ENCODE measurements at regions not wholly inside any gene's neighbourhood (a gene's known extent, or its start where the extent isn't known, plus 50 kb on each side); places are given as distances from the start of the nearest gene placed in this dataset.
A peak's percentile ranks its signal among the peaks of the same experiment; 100 is the strongest.
"Not testable (repeated sequence)": the region's sequence is repeated elsewhere in the genome, so short reads cannot be mapped to it uniquely, and the experiment has no call there.

- no peaks in the 10 kb centered on the region for H3K9me3 ChIP-seq (ENCODE audit: control insufficient read depth in 2 of 2, low read length in 2 of 2)
- peaks cover 3% of the 10 kb centered on the region in 2 donors for H3K4me1 ChIP-seq (ENCODE audit: control insufficient read depth in 2 of 2, insufficient read depth in 2 of 2, low read length in 2 of 2)
- H3K27me3 ChIP-seq (ENCODE audit: control insufficient read depth in 2 of 2, insufficient read depth in 2 of 2, low read length in 2 of 2), result no peaks in the 10 kb centered on the region
- H3K27ac ChIP-seq (ENCODE audit: low read depth in 2 of 2, low read length in 2 of 2), result no peak overlapping the region
- H3K9ac ChIP-seq (ENCODE audit: low read depth in 1 of 2, low read length in 2 of 2), result no peak overlapping the region
- no peaks in the 10 kb centered on the region for H3K36me3 ChIP-seq (ENCODE audit: control insufficient read depth in 2 of 2, insufficient read depth in 2 of 2, low read length in 2 of 2)
- no peak overlapping the region for H3K4me3 ChIP-seq (ENCODE audit: low read length in 2 of 2)
Observed at GRCh38 chr6:47180633-47181032, 129.1 kb downstream of the TNFRSF21 start.

DNA sequence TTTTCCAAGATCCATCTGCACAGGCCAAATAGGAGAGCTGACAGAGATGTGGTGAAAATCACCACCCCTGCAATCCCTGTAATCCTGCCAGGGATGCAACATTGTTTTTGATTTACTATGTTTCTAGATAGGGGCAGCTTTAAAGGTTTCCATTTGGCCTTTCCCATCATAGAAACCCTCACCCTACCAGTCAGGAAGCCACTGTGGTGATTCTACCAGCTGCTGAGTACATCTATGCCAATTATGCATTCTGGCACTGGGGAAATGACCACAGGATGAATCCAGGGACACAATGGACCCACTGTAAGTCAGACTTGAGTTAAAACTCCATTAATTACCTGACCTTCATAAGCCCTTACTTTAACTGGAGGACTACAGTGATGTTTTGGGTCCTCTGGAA lies 130.4 kb downstream of the TNFRSF21 start:
- Histone ChIP-seq H3K36me3 (ENCODE audit: control insufficient read depth in 2 of 2, insufficient read depth in 2 of 2, low read length in 2 of 2) (no peaks in the 10 kb centered on the region), H3K4me3 (ENCODE audit: low read length in 2 of 2) (no peak overlapping the region), H3K27ac (ENCODE audit: low read depth in 2 of 2, low read length in 2 of 2) (no peak overlapping the region), H3K4me1 (ENCODE audit: control insufficient read depth in 2 of 2, insufficient read depth in 2 of 2, low read length in 2 of 2) (peaks cover 3% of the 10 kb centered on the region in 2 donors), H3K9ac (ENCODE audit: low read depth in 1 of 2, low read length in 2 of 2) (no peak overlapping the region), H3K9me3 (ENCODE audit: control insufficient read depth in 2 of 2, low read length in 2 of 2) (no peaks in the 10 kb centered on the region), H3K27me3 (ENCODE audit: control insufficient read depth in 2 of 2, insufficient read depth in 2 of 2, low read length in 2 of 2) (no peaks in the 10 kb centered on the region)

- Histone ChIP-seq H3K27ac (ENCODE audit: low read depth in 2 of 2, low read length in 2 of 2) (no peak overlapping the region), H3K9me3 (ENCODE audit: control insufficient read depth in 2 of 2, low read length in 2 of 2) (no peaks in the 10 kb centered on the region), H3K4me1 (ENCODE audit: control insufficient read depth in 2 of 2, insufficient read depth in 2 of 2, low read length in 2 of 2) (no peaks in the 10 kb centered on the region), H3K9ac (ENCODE audit: low read depth in 1 of 2, low read length in 2 of 2) (no peak overlapping the region), H3K27me3 (ENCODE audit: control insufficient read depth in 2 of 2, insufficient read depth in 2 of 2, low read length in 2 of 2) (no peaks in the 10 kb centered on the region), H3K36me3 (ENCODE audit: control insufficient read depth in 2 of 2, insufficient read depth in 2 of 2, low read length in 2 of 2) (no peaks in the 10 kb centered on the region), H3K4me3 (ENCODE audit: low read length in 2 of 2) (no peak overlapping the region)
Observed at GRCh38 chr6:47175656-47176055, 133.5 kb upstream of the ADGRF1 start.

- Histone ChIP-seq H3K27ac (ENCODE audit: low read depth in 2 of 2, low read length in 2 of 2) (no peak overlapping the region), H3K36me3 (ENCODE audit: control insufficient read depth in 2 of 2, insufficient read depth in 2 of 2, low read length in 2 of 2) (no peaks in the 10 kb centered on the region), H3K9me3 (ENCODE audit: control insufficient read depth in 2 of 2, low read length in 2 of 2) (no peaks in the 10 kb centered on the region), H3K9ac (ENCODE audit: low read depth in 1 of 2, low read length in 2 of 2) (no peak overlapping the region), H3K4me1 (ENCODE audit: control insufficient read depth in 2 of 2, insufficient read depth in 2 of 2, low read length in 2 of 2) (no peaks in the 10 kb centered on the region), H3K27me3 (ENCODE audit: control insufficient read depth in 2 of 2, insufficient read depth in 2 of 2, low read length in 2 of 2) (no peaks in the 10 kb centered on the region), H3K4me3 (ENCODE audit: low read length in 2 of 2) (no peak overlapping the region)
Observed at GRCh38 chr6:47174502-47175023, 132.4 kb upstream of the ADGRF1 start.

DNA sequence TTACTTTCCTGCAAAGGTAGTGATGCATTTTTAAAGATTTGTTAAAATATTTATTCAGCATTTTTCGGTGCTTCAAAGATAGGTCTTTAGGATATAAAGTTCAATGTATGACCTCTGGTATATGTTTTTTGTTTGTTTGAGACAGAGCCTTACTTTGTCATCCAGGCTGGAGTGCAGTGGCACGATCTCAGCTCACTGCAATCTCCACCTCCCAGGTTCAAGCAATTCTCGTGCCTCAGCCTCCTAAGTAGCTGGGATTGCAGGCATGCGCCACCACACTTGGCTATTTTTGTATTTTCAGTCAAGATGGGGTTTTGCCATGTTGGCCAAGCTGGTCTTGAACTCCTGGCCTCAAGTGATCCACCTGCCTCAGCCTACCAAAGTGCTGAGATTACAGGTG lies 131.9 kb upstream of the ADGRF1 start:
- not testable (repeated sequence) for H3K27me3 ChIP-seq (ENCODE audit: control insufficient read depth in 2 of 2, insufficient read depth in 2 of 2, low read length in 2 of 2); H3K27ac ChIP-seq (ENCODE audit: low read depth in 2 of 2, low read length in 2 of 2); H3K9ac ChIP-seq (ENCODE audit: low read depth in 1 of 2, low read length in 2 of 2); H3K9me3 ChIP-seq (ENCODE audit: control insufficient read depth in 2 of 2, low read length in 2 of 2); H3K36me3 ChIP-seq (ENCODE audit: control insufficient read depth in 2 of 2, insufficient read depth in 2 of 2, low read length in 2 of 2); H3K4me3 ChIP-seq (ENCODE audit: low read length in 2 of 2); H3K4me1 ChIP-seq (ENCODE audit: control insufficient read depth in 2 of 2, insufficient read depth in 2 of 2, low read length in 2 of 2)

- not testable (repeated sequence) for H3K36me3 ChIP-seq (ENCODE audit: control insufficient read depth in 2 of 2, insufficient read depth in 2 of 2, low read length in 2 of 2); H3K27ac ChIP-seq (ENCODE audit: low read depth in 2 of 2, low read length in 2 of 2); H3K4me3 ChIP-seq (ENCODE audit: low read length in 2 of 2); H3K9me3 ChIP-seq (ENCODE audit: control insufficient read depth in 2 of 2, low read length in 2 of 2); H3K9ac ChIP-seq (ENCODE audit: low read depth in 1 of 2, low read length in 2 of 2); H3K27me3 ChIP-seq (ENCODE audit: control insufficient read depth in 2 of 2, insufficient read depth in 2 of 2, low read length in 2 of 2); H3K4me1 ChIP-seq (ENCODE audit: control insufficient read depth in 2 of 2, insufficient read depth in 2 of 2, low read length in 2 of 2)
Observed at GRCh38 chr6:47173145-47173544, 131.0 kb upstream of the ADGRF1 start.

- H3K4me1 ChIP-seq (ENCODE audit: control insufficient read depth in 2 of 2, insufficient read depth in 2 of 2, low read length in 2 of 2), result no peaks in the 10 kb centered on the region
- H3K27ac ChIP-seq (ENCODE audit: low read depth in 2 of 2, low read length in 2 of 2), result no peak overlapping the region
- no peaks in the 10 kb centered on the region for H3K27me3 ChIP-seq (ENCODE audit: control insufficient read depth in 2 of 2, insufficient read depth in 2 of 2, low read length in 2 of 2)
- H3K9me3 ChIP-seq (ENCODE audit: control insufficient read depth in 2 of 2, low read length in 2 of 2), result no peaks in the 10 kb centered on the region
- H3K9ac ChIP-seq (ENCODE audit: low read depth in 1 of 2, low read length in 2 of 2), result no peak overlapping the region
- H3K36me3 ChIP-seq (ENCODE audit: control insufficient read depth in 2 of 2, insufficient read depth in 2 of 2, low read length in 2 of 2), result no peaks in the 10 kb centered on the region
- H3K4me3 ChIP-seq (ENCODE audit: low read length in 2 of 2), result no peak overlapping the region
Observed at GRCh38 chr6:47170617-47170947, 128.4 kb upstream of the ADGRF1 start.

- H3K27me3 ChIP-seq (ENCODE audit: control insufficient read depth in 2 of 2, insufficient read depth in 2 of 2, low read length in 2 of 2), result no peaks in the 10 kb centered on the region
- H3K4me3 ChIP-seq (ENCODE audit: low read length in 2 of 2), result no peak overlapping the region
- H3K4me1 ChIP-seq (ENCODE audit: control insufficient read depth in 2 of 2, insufficient read depth in 2 of 2, low read length in 2 of 2), result no peaks in the 10 kb centered on the region
- peak overlapping the region in 1 of 2 donors; percentile 44 for H3K27ac ChIP-seq (ENCODE audit: low read depth in 2 of 2, low read length in 2 of 2)
- no peaks in the 10 kb centered on the region for H3K36me3 ChIP-seq (ENCODE audit: control insufficient read depth in 2 of 2, insufficient read depth in 2 of 2, low read length in 2 of 2)
- H3K9ac ChIP-seq (ENCODE audit: low read depth in 1 of 2, low read length in 2 of 2), result no peak overlapping the region
- H3K9me3 ChIP-seq (ENCODE audit: control insufficient read depth in 2 of 2, low read length in 2 of 2), result no peaks in the 10 kb centered on the region
Observed at GRCh38 chr6:47169785-47170616, 127.9 kb upstream of the ADGRF1 start.

- no peaks in the 10 kb centered on the region for H3K4me1 ChIP-seq (ENCODE audit: control insufficient read depth in 2 of 2, insufficient read depth in 2 of 2, low read length in 2 of 2)
- no peaks in the 10 kb centered on the region for H3K36me3 ChIP-seq (ENCODE audit: control insufficient read depth in 2 of 2, insufficient read depth in 2 of 2, low read length in 2 of 2)
- no peaks in the 10 kb centered on the region for H3K27me3 ChIP-seq (ENCODE audit: control insufficient read depth in 2 of 2, insufficient read depth in 2 of 2, low read length in 2 of 2)
- H3K4me3 ChIP-seq (ENCODE audit: low read length in 2 of 2), result no peak overlapping the region
- H3K9me3 ChIP-seq (ENCODE audit: control insufficient read depth in 2 of 2, low read length in 2 of 2), result no peaks in the 10 kb centered on the region
- H3K9ac ChIP-seq (ENCODE audit: low read depth in 1 of 2, low read length in 2 of 2), result no peak overlapping the region
- H3K27ac ChIP-seq (ENCODE audit: low read depth in 2 of 2, low read length in 2 of 2), result no peak overlapping the region
Observed at GRCh38 chr6:47168180-47168579, 126.0 kb upstream of the ADGRF1 start.

DNA sequence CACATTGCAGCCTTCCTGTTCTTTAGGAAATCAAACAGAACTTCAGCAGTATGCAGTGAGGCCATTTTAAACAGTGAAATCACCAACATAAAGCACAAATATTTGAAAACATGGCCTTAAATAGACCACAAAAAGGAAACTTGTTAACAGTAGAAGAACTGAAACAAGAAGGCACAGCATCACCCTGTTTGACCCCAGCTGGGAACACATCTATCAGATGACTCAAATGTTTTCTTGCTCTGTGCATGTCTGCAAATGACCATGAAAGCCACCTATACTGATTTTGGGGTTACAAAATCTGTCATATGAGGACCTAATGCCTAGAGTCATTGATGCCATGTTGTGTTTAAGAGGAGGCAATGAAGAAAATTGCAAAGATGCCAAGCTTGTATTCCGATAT lies 123.8 kb upstream of the ADGRF1 start:
- Histone ChIP-seq H3K4me1 (ENCODE audit: control insufficient read depth in 2 of 2, insufficient read depth in 2 of 2, low read length in 2 of 2) (no peaks in the 10 kb centered on the region), H3K4me3 (ENCODE audit: low read length in 2 of 2) (no peak overlapping the region), H3K27me3 (ENCODE audit: control insufficient read depth in 2 of 2, insufficient read depth in 2 of 2, low read length in 2 of 2) (no peaks in the 10 kb centered on the region), H3K36me3 (ENCODE audit: control insufficient read depth in 2 of 2, insufficient read depth in 2 of 2, low read length in 2 of 2) (no peaks in the 10 kb centered on the region), H3K9me3 (ENCODE audit: control insufficient read depth in 2 of 2, low read length in 2 of 2) (no peaks in the 10 kb centered on the region), H3K27ac (ENCODE audit: low read depth in 2 of 2, low read length in 2 of 2) (no peak overlapping the region), H3K9ac (ENCODE audit: low read depth in 1 of 2, low read length in 2 of 2) (no peak overlapping the region)

All from mucosa of rectum (tissue), 2 donors.